ENCODE measurements at regions not wholly inside any gene's neighbourhood (a gene's known extent, or its start where the extent isn't known, plus 50 kb on each side); places are given as distances from the start of the nearest gene placed in this dataset.

GRCh38 chr2:2830576-2830975, 499.5 kb upstream of the MYT1L start:
- TF ChIP-seq POLR2A (IDR thresholded peaks at IDR 0.05) (no peak), CTCF (IDR thresholded peaks at IDR 0.05) (no peak)

All from right lobe of liver (tissue), 4 donors.